HG02571 (cell line): ENCODE measurements at regions not wholly inside any gene's neighbourhood (a gene's known extent, or its start where the extent isn't known, plus 50 kb on each side); places are given as distances from the start of the nearest gene placed in this dataset.

Source experiments
- ATAC-seq: cut with Tn5 transposase; IDR thresholded peaks from one replicate; pipeline ENCODE4 v1.9.1; 2021; ENCODE audit warnings: mild to moderate bottlenecking, moderate library complexity; ENCODE audit not compliant: unreplicated experiment

DNA sequence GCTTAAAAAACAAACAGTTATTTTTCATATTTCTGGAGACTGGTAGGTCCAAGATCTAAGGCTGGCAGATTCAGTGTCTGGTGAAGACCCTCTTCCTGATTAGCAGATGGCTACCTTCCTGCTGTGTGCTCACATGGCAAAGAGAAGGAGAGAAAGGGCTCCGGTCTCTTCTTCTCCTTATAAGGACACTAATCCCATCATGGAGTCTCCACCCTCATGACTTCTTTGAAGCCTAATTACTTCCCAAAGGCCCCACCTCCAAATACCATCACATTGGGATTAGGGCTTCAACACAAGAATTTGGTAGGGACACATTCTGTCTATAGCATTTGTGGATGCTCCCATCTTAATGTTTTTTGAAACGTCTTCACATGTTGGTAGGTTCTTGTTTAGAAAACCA is 391.1 kb downstream of the TMEM161B start:
- no peak for ATAC-seq

DNA sequence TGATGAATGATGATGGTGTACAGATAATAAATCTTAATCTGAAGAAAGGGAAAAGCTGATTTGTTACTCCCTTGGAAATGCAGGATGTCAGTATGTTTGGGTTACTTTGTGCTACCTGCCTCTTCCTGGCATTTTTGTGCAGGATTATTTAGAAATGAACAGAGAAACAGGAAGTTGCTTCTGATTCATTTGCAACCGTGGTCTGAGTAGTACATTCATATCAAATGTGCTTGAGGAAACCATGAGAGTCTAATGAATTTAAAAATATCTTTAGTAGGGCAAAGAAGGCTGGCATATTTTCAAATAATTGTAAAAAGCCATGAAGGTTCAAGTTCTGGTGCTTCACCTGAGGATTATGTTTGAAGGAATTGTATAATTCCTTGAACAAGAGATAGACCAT is 391.6 kb downstream of the TMEM161B start:
- ATAC-seq, result no peak

DNA sequence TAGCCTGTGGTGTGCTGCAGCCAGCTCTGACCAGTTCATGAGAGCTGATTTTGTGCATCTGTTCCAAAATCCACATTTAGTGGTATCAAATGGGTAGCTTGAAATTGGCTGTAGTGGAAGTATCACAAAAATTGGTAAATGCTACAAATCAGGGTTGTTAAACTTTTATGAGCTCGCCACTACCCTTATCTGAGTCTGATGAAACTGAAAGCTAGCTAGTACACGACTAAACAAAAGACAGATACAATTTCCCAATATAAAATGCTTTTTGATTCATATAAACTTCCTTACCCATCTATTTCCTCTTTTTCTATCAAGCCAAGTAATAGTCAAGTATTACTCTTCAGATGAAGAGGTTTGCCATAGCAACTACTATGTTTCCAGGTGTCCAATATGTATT is 392.0 kb downstream of the TMEM161B start:
- no peak for ATAC-seq

DNA sequence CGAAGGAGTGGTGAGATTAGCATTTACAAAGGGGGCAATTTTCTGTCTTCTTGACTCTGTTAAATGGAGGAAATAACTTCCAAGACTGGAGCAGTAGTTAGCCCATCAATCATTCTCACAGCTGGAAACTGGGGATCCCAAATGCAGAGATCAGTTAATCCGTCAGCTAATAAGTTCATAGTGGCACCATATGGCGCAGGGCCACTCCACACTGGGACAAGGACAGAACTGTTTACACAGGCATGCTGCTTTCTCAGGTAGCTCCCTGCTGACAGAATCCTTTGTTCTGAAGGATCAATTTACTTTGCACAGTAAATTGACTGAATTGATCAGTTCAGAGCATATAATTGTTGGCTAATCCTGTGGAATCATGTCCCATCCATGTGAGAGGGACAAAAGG is 395.7 kb downstream of the TMEM161B start:
- no peak for ATAC-seq

DNA sequence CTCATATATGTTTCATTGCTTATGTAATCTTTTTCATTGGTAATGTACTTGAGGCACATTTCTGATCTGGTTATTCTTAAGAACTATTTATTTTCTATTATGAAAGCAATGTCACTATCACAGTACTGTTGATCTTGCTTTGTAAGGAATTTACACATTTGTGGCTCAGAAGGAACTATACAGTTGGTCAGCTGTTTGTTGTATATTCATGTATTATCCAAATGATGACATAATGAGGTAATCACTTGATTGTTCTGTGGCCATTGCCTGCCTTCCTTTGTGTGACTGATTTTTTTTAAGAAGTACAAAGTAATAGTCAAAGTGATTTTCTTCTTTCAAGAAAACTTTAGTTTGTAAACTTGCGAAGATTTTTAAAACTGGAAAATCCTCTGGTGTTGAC is 399.9 kb downstream of the TMEM161B start:
- no peak for ATAC-seq

DNA sequence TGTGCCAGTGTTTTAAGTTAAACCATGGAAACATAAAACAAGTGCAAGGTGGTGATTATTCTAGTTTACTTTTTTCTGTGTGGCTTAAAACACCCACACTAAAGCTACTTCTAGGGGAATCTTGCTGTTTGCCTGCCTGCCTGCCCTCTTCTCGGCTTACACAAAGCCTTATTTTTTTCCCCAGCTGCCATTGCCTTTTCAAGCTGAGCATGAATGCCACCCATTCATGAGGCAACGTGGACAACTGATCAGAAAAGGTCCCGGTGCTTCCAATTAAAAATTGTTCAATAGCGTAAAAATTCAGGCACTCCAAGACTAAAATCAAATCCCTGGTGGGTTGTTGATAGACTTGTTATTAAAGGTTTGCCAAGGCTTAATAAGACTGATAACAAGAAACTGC is 401.4 kb downstream of the TMEM161B start:
- no peak for ATAC-seq

DNA sequence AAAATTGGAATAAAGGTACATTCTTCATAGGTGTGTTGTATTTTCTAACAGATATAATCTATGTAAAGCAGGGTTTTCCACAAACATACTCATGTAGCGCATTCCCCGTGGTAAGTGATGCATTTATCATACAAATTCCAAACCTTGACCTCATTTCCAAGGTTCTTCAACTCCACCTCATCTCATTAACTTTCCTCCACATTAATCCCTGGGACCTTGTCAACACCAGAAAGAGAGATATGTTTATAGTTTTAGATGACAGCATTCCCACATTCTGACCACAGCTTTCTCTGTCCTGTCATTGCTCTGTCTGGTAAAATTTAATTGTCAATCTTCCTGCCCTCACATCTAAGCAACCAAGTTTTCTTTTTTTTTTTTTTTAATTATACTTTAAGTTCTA is 415.1 kb downstream of the TMEM161B start:
- no peak for ATAC-seq

DNA sequence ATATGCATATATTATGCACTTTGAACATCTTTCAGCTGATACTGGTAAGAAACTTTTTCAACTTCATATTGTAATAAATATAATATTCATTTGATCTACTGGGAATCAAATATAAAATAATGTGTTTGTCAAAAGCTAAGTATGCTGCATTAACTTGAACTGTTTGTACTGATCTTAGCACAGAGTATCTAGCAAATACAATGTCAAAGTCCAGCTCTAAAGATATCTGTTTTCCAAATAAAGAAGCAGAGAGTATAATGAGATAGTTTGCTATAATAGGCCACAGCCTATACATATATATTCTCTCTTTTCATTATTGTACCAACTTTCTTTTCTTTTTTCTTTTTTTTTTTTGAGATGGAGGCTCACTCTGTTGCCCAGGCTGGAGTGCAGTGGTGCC is 417.0 kb downstream of the TMEM161B start:
- ATAC-seq, result no peak

DNA sequence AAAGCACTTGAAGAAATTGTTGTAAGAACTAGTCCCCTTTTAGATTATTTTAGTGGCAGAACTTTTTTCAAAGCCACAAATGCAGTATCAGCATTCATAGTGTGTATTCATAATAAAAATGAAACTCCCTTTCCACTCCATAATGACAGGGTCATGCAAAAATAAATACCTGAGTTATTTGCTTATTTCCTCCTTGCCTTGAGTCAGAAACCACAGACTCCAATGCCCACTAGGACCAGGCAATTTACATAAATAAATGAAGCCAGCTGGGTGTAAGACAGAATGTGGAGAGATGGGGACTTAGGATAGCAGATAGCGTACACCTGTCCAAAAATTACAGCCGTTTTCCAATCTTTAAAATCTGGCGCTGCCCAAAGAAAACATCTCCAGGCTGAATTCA is 417.8 kb downstream of the TMEM161B start:
- no peak for ATAC-seq

DNA sequence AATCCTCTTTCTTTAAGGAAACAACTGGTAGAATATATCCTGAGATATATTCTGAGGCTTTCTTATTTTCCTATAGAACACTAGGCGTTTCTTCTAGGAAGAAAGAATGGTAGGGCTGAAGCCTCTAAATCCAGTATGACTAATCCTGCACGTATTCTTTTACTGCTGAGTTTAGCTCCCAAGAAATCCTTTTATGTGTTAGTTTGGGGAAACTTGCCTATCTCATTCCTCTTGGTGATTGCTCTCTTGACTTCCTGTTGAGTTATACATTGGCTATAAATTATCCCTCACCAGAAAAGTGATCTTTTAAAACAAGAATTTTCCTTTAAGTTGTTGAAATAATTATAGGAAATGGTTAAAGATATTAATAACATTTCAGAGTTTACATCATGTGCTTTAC is 422.9 kb downstream of the TMEM161B start:
- no peak for ATAC-seq

DNA sequence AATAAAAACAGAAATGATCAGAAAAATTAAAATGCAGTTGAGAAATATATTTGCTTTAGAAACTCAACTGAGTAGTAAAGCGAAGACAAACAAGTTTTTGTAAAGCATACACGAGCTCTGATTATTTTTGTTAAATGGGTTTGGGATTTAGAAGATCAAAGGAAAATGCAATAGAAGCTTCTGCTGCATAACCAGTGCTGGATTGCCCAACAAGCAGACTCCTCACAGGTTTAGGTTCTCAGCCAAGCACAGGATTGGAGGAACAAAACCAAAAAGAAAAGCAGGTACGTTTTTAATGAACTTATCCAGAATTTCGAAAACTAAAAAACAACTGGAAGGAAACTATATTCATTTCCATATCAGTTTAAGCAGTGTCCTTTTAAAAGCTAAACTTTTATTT is 423.8 kb downstream of the TMEM161B start:
- no peak for ATAC-seq

DNA sequence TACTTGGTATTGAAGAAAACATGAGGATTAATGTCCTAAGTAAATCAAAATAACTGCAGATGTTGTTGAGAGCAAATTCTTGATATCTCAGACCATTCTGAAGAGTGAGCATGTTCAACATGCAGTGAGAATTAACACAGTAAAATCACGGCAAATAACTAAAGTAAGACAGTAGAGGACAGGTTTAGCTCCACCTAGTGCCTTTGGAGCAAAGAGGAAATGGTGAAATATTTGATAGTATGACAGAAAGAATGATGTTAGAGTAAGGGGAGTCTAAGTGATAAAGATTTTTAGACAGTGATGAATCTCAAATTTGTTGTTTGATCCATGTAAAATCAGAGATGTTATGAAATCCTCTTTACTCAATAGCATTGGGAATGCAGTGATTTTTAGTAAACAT is 424.2 kb downstream of the TMEM161B start:
- no peak for ATAC-seq

DNA sequence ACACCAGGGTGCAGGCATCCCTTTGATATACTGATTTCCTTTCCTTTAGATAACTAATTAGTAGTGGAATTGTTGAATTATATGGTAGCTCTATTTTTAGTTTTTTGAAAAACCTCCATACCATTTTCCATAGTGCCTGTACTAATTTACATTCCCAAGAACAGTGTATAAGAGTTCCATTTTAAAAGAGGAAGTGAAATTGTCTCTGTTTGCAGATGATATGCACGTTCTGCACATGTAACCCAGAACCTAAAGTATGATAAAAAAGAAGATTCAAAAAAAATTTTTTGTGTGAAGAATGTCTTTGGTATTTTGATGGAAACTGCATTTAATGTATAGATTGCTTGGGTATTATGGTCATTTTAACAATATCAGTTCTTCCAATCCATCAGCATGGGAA is 424.0 kb upstream of the CCNH start:
- no peak for ATAC-seq

DNA sequence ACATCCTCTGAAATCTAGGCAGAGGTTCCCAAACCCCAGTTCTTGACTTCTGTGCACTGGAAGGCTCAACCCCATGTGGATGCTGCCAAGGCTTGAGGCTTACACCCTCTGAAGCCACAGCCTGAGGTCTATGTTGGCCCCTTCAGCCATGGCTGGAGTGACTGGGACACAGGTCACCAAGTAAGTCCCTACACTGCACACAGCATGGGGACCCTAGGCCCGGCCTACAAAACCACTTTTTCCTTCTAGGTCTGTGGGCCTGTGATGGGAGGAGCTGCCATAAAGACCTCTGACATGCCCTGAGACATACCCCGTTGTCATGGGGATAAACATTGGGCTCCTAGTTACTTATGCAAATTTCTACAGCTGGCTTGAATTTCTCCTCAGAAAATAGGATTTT is 418.8 kb upstream of the CCNH start:
- no peak for ATAC-seq

DNA sequence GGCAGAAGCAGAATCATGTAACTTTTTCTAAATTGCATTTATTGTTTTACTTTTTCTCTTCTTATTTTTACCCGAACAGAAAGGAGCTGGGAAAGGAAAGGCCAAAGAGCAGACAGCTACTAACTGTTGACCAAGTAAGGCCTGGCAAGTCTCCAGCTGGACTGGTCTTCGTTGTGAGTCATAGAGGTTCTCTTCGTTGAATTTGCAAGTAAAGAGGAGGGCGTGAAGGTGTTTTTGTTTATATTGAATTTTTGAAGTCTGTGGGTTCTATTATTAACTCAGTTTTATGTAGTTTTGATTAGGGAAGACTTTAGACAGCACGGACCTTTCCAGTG is 416.5 kb upstream of the CCNH start:
- ATAC-seq, result no peak

DNA sequence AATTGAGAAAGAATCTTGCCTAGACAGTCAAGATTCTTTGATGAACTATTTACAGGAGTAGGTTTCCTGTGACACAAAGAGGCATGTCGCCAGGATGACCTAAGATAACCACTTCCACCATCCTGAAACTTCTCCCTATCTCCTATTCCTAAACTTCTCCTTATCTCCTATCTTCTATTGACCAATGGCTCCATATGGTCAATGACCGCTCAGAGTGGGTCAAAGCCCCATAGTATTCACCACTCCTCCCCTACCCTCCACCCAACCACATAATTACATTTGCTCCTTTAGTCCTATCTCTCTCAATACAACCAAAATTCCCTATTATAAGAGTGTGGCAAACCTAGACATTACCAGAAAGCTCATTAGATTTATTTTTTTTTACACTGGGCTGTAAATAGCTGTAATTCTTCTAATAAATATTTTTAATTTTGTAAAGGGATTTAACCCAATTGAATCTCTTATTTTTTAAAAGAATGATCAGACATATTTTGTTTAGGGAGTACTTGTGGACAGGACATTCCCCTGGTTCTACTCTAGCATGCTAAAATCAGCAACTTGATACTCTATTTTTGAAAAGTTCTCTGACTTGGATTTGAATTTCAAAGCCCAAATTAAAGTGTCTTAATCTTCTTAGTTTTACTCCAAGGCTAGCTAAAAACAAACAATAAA is 416.0 kb upstream of the CCNH start:
- no peak for ATAC-seq

DNA sequence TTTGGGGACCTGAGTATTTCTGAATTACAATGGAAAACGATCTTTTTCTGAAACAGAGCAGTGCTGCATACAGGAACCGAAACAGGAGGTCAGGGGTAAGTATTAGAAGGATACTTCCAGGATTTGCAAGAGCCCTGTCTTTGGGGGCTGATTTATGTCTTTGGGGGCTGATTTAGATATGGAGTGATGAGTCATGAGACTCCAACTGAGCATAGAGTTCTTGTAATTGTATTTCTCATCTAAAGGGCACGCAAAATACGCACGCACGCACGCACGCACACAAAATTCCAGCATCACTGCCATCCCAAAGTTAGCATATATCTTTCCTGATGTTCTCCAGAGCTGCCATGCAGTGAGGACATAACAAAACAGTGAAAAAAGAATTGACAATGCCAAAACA is 414.8 kb upstream of the CCNH start:
- ATAC-seq, result no peak

DNA sequence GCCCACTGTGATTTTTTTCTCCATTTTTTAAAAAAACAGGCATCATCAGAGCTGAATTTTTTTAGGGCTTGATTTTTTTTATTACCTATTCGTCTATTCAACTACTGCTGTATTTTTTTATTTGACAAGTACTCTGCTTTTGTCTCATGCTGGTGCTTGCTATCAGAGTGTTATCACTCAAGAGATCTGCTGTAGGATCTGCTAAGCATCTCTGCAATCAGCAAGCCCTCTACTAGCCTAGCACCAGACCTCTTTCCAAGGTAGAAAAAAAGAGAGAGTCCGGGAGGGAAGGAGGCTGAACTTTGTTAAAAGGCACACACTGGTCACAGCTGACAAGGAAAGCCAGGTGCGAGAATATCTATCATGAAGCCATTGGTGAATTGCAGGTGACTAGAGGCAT is 413.8 kb upstream of the CCNH start:
- ATAC-seq, result no peak

DNA sequence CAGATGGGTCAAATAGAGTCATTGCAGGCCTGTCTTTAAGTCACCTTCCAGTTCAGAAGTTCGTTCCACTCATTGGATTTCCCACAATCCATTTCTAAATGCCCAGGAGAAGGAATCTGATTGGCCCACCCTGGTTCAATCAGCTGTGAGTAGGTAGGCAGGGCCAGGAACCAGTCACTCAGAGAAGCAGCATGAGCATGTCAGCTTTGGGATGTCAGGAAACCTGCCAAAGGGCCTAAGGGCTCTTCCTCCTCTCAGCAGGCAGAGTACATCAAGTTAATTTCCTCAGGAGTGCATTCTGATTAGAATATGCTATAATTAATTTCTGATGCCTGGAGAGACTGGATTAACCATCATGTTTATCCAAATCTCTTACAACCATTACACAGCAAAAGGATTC is 412.9 kb upstream of the CCNH start:
- no peak for ATAC-seq

DNA sequence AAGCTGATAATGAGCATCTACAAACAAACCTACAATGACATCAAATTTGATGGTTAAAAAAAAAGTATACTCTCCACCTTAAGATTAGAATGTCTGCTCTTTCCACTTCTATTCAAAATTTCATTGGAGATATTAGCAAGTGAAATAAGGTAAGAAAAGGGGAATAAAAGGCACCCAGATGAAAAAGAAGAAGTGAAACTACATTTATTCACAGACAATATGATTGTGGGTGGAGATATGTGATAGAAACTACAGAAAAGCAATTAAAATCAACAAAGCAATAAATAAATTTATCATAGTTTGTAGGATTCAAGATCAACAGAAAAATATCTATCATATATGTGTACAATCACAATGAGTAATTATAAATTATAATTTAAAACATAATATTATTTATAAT is 395.1 kb upstream of the CCNH start:
- ATAC-seq, result no peak

DNA sequence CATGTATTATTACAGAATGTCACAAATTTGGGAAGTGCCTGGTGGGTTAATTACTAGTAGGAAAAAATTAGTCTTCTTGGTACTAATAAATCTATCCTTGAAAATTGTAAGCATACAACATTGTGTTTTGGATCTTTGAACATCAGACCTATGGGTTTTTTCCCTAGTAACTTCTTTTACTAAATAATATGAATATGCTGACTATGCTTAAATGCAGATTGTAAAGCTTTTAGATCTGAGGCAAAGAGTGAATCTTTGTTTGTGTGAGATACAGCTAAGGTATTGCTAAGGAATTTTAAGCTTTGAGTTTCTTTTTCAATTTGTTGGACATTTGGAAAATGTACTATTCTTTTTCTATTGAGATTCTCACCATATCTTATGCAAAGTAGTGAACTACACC is 390.6 kb upstream of the CCNH start:
- no peak for ATAC-seq

DNA sequence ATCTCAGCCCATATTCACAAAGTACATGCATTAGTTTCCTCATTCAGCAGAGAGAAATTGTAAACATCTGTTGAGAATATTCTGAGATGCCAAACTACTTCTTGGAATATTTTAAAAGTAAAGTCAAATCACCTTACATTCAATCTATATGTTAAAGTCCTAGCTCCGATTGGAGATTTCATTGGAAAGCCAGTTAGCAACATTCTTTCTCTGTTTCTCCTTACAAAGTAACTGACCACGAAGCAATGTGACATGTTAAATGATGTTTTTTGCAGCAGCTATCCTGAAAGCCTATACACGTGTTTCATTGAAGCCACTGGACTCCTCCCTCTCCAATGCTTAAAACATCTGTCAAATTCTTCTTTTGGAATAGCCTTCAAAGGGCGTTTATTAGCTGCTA is 379.1 kb upstream of the CCNH start:
- no peak for ATAC-seq

DNA sequence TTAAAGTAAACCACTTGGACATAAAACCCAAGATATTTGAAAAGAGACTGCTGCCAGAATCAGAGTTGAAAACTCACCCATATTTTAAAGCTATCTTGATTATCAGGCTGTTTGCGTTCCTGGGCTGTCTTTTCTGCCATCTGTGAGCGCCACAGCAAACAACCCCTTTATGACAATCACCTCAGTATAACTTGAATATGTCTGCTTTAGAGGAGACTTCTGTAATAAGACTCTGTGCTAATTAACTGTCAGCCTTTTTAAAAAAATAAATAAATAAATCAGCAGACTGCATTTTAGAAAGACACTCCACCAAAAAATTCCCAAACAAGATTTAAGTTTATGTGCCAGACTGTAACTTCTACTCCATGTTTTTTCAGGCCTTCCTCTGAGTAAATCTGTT is 375.7 kb upstream of the CCNH start:
- ATAC-seq, result no peak
